NAMALWA (cell line): ENCODE measurements at regions not wholly inside any gene's neighbourhood (a gene's known extent, or its start where the extent isn't known, plus 50 kb on each side); places are given as distances from the start of the nearest gene placed in this dataset.
A peak's percentile ranks its signal among the peaks of the same experiment; 100 is the strongest.

Source experiments
- DNase-seq: peaks from one replicate; pipeline ENCODE4 v3.0.0-alpha.2; 2015; ENCODE audit warnings: low spot score

DNA sequence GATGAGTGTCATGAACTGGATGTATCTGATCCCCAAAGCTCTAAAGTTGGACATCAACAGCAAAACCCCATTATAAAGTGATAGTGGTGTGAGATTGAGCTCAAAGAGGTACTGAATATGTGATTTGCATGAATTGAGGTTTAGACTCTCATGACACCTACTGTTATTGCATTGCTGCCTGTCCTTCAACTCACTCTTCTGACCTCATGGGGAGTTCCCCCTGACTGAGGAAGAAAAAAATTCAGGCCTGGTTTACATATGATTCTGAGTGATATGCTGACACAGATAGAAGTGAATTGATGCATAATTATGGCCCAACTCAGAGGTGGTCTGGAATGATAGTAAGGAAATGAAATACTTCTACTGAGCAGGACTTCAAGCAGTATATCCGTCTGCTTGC lies 76.2 kb upstream of the CHD1 start:
- DNase-seq: peak; percentile 33

DNA sequence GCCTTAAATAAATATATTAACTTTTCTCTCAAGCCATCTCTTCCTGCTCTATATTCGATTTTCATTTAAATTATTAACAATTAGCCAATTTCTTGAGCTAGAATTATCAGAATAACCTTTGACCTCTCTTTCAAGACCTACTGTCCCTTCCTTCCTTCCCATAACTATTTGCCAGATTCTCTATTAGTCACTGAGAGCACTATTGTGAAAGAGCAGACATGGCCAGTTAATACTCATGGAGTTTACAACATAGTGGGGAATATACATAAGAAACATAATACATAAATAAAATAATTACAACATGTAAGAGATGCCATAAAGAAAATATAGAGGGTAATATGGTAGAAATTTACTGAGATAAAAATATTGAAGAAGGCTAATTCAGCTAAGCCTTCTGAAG lies 72.1 kb upstream of the CHD1 start:
- DNase-seq: no peak

DNA sequence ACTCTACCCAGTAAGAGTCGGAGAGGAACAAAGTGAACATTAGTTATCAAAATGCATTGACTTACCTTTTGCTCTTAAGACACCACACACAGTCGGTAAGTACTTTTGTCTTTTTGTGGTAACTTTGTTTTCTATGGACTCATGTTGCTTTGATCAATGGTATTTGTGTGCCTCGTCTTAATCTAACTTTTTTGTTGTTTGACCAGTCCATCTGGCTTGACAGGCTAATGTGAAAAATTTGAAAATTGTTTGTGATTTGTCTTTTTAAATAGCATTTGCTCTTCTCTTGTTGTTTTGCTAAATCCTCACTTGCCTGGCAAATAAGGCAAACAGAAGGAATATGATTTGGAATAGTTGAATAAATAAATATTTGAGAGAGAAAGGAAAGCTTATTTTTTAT lies 71.4 kb upstream of the CHD1 start:
- DNase-seq: no peak

DNA sequence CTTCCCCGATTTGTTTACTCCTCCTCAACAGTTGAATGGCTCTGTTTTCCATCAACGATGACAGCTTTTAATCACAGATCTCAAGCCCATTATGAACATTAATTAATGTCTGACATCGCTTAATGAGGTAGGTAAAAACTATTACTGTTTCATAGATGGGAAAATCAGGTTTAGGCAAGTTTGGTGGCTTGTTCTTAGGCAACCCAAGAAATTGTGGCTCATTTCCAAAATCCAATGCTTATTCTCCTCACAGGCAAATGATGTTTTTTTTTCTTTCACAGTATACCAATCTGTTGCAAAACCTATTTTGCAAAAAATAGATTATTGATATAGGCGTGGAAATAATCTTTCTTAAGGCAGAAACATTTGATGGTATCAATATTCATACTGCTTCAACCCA lies 70.8 kb upstream of the CHD1 start:
- no peak for DNase-seq

DNA sequence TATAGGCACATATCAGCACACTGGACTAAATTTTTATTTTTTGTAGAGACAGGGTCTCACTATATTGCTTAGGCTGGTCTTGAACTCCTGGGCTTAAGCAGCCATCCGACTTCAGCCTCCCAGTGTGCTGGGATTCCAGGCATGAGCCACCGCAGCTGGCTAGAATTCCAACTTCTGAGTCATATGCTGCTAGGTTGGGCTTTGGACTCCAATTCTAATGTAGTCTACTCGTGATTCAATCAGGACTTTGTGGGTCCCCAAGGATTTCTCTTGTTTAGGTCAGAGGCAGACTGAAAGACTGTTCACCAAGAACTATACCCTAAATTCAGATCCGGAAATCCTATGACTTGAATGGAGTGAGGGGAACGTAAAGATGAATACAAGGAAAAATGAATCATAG lies 68.2 kb upstream of the CHD1 start:
- DNase-seq: no peak

DNA sequence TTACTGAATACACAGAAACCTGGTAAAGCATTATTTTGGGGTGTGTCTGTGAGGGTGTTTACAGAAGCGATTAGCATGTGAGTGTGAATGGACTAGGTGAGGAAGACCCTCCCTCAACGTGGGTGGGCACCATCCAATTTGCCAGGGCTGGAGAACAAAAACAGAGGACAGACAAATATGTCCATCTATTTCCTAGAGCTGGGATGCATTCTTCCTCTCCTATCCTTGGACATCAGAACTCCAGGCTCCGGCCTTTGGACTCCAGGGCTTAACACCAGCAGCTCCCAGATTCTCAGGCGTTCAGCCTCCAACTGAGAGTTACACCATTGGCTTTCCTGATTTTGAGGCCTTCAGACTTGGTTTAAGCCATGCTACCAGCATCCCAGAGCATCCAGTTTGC lies 65.8 kb upstream of the CHD1 start:
- no peak for DNase-seq

DNA sequence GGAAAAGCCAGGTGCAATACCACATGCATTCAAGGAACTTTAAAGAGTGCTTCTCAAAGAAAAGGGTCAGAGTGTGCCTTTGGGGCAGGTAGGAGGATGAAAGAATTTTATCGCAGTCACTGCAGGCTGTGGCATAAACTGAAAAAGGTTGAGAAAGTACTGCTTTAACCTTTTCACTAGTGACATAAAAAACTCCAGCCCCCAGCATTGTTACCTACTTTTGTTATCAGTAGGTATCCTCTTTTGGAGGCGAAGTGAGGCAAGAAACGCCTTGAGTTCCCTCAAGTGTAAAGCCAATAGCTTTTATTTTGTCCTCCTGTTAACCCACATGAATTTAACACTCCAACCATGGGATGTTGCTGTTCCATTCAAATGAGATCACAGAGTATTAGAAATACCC lies 64.7 kb upstream of the CHD1 start:
- DNase-seq: no peak

DNA sequence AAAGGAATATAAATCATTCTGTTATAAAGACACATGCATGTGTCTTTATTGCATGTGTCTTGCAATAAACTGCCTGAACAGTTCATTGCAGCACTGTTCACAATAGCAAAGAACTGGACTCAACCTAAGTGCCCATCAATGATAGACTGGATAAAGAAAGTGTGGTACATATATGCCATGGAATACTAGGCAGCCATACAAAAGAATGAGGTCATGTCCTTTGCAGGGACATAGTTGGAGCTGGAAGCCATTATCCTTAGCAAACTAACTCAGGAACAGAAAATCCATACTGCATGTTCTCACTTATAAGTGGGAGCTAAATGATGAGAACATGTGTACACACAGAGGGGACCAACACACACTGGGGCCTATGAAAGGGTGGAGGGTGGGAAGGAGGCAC lies 63.7 kb upstream of the CHD1 start:
- DNase-seq: no peak

DNA sequence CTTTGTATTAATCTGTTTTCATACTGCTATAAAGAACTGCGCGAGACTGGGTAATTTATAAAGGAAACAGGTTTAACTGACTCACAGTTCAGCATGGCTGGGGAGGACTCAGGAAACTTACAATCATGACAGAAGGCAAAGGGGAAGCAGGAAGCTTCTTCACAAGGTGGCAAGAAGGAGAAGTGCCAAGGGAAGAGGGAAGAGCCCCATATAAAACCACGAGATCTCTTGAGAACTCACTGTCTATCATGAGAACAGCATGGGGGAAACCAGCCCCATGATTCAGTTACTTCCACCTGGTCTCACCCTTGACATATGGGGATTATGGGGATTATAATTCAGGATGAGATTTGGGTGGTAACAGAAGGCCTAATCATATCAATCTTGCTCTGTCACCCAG lies 60.9 kb upstream of the CHD1 start:
- DNase-seq: no peak

DNA sequence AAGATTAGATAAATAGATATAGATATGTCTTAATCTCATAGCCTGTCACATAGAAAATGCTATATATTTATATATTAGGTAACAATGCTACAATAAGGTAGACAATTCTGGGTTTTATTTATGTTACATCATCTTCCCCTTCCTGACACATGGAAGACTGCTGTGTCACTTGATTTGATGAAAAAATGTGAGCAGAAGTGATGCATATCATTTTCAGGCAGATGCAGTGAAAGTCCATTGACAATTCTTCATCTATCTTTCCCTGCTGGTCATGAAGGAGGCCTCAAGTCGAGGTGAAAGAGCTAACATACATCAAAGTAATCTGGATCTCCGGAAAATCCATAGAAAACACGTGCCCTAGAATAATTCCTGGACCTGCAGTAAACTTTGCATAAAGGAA lies 57.8 kb upstream of the CHD1 start:
- DNase-seq: no peak

DNA sequence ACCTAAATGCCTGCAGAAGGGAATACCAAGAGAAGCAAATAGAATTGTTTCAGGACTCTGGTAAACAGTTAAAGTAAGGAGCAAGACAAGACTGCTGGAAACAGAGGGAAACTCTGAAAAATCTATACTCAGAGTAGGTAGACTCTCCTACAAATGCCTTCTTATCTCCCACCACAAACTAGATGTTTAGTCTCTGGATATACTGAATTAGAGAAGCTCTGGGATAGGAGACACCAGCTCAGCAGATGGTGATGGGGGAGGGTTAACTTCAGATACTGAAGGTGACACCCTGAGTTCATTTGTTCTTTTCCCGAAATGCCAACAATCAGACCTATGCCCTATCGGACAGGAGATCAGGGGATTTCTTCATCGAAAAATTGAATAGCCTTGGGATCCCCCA lies 54.1 kb upstream of the CHD1 start:
- DNase-seq: no peak
